GM08714 (cell line): ENCODE measurements at regions not wholly inside any gene's neighbourhood (a gene's known extent, or its start where the extent isn't known, plus 50 kb on each side); places are given as distances from the start of the nearest gene placed in this dataset.
"Not testable (repeated sequence)": the region's sequence is repeated elsewhere in the genome, so short reads cannot be mapped to it uniquely, and the experiment has no call there.

Source experiments
- H3K4me3 ChIP-seq: fragments of 200-500 bp; sonication (Bioruptor generic); 2 replicates; pipeline ENCODE4 v1.5.1; 2014; ENCODE audit warnings: mild to moderate bottlenecking, low read length, inconsistent platforms
- ZNF274 ChIP-seq: IDR thresholded peaks from 2 replicates; pipeline ENCODE4 v1.6.1; 2012; ENCODE audit warnings: mild to moderate bottlenecking, low read depth, low read length

DNA sequence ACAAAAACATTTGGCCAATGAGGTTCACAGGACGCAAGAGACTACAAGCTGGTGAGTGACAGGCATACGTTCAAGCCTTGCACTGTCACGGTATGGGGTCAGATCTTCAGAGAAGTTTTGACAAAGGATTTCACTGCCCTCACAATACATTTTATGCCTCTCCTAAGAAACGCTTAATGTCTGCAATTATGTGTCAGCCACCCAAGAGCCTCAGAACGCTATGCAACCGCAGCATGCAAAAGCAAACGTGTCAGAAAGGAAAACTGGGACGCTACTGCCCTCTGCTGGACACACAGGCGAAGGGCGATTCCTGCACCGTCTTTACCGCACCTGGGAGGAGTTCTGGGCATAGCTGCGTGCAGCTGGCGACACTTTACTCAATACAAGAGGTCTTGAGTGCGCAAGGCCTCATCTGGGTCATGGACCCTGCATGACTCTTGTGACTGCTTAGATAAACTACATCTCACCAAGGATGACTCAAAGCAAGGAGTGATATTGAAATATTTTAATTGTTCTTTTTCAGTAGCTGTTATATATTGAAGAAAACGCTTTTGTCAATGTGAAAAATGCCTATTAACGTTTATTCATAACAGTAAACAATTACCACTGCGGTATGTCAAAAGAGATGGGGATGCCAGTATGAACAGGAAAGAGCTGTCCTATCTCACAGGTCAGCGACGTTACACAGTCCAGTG lies 147.6 kb upstream of the FRG1 start:
- no peak for TF ChIP-seq ZNF274
- no peak overlapping the region for H3K4me3 ChIP-seq

DNA sequence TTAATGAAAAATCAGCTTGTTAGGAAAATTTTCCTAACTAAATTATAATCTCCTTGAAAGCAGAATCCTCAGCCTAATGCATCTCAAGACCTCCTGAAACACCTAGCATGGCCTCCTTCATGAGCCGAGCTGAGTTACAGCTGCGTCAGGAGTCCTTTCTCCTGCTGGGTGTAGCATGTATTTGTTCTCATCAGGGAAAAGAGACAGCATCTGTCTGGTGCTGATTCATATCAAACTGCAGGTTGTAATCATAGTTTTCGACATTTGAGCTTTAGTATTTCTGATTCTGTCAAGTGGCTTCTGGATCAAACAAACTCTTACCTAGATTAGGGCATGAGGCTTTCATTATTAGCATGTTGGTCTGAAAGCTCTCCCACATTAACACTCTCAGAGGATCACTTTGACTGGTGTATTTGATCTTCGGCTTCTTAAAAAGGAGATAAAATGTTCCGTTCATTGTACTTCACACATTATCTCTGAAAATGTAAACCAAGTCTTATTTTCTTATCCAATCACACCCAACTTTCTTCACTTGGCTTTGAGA lies 140.1 kb upstream of the FRG1 start:
- H3K4me3 ChIP-seq = no peak overlapping the region
- no peak for TF ChIP-seq ZNF274

DNA sequence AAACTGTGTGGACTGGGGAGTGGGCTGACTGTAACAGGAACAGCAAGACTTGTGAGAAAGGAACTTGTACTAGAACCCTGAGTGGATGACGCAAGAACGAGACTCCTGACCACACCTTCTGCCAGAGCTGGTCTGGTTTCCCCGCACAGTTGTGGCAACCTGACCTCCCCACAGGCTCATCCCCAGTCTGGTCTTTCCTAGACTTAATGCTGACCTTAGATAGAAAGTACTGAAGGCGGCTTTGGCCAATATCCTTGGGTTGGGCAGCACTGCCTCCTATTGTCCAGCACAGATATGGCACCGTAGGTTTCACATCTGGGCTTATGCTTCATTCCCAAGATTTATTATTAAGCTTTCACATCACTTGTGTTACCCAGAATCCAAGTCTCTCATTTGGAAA lies 137.8 kb upstream of the FRG1 start:
- no peak overlapping the region for H3K4me3 ChIP-seq
- no peak for TF ChIP-seq ZNF274

DNA sequence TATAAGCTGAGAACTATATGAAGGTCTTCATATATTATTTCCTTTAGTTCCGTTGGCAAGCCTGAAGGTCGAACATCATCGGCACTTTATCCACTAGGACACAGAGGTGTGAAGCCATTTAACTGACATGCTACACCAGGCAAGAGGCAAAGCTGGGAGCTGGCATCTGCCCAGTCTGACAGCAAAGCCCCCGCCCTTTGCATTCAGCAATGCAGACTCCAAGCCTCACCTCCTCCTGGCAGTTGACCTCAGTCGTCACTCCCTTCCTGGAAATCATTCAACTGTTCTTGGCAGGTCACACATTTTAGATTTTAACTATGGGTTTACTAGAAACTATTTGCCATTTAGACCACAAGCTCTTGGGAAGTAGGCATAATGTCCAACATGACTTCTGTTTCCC lies 135.8 kb upstream of the FRG1 start:
- H3K4me3 ChIP-seq = no peak overlapping the region
- TF ChIP-seq ZNF274 = no peak

DNA sequence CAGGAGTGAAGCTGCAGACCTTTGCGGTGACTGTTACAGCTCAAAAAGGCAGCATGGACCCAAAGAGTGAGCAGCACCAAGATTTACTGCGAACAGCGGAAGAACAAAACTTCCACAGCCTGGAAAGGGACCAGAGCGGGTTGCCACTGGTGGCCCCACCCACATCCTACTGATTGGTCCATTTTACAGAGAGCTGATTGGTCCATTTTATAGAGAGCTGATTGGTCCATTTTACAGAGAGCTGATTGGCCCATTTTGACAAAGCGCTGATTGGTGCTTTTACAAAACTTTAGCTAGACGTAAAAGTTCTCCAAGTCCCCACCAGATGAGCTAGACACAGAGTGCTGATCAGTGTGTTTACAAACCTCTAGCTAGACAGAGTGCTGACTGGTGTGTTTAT lies 134.2 kb upstream of the FRG1 start:
- no peak for TF ChIP-seq ZNF274
- no peak overlapping the region for H3K4me3 ChIP-seq

DNA sequence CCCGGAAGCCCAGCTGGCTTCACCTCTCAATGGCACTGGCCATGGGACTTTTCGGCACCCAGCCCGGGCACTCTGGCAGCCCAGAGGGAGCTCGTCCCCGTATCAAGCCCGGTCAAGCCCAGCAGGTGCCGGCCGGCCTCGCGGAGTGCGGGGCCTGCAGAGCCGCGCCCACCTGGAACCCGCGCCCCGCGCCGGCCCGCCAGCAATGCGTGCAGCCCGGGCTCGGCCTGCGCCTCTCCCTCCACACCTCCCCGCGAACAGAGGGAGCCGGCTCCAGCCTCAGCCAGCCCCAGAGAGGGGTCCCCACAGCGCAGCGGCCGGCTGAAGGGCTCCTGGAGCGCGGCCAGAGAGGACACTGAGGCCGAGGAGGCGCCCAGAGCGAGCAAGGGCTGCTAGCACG lies 133.6 kb upstream of the FRG1 start:
- TF ChIP-seq ZNF274 = no peak
- no peak overlapping the region for H3K4me3 ChIP-seq

DNA sequence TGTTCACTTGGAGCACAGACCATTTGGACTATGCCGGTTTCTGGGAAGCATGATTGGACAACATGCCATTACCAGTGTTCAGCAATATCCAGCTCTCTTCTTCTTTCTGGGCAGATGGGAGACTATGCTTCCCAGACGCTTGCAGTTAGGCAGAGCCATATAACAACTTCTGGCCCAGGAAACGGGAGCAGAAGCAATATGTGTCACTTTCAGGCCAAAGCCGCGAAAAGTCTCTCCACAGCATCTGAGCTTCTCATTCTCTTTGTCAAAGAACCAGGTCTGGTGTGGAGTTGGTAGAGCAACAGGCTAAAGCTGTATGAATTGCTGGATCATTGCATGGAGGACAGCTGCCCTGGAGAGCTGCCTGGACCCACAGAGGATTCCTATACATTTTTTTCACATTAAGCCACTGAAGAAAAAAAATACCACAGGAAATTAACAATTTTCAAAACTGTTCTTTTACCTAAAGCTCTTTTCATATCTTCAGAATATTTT lies 131.4 kb upstream of the FRG1 start:
- no peak for TF ChIP-seq ZNF274
- H3K4me3 ChIP-seq = no peak overlapping the region

DNA sequence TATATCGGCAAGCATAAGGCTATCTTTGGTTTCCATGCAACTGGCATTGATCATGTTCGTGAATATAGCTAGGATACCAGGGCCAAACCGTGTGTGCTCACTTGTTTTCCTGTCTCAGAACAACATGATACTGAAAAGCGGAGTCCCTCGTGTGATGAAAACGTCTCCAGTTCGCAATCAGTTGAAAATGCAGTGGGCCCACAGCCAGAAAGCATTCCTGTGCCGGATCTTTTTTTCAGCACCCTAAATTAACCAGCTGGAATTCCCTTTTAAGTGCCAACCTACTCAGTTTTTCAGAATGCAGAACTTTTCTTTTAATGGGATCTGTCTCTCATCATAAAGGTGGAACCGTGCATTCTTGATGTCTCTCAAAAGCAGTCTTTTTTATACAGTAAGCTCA lies 130.8 kb upstream of the FRG1 start:
- H3K4me3 ChIP-seq = no peak overlapping the region; the same call in 1 of the 2 replicates
- TF ChIP-seq ZNF274 = no peak

DNA sequence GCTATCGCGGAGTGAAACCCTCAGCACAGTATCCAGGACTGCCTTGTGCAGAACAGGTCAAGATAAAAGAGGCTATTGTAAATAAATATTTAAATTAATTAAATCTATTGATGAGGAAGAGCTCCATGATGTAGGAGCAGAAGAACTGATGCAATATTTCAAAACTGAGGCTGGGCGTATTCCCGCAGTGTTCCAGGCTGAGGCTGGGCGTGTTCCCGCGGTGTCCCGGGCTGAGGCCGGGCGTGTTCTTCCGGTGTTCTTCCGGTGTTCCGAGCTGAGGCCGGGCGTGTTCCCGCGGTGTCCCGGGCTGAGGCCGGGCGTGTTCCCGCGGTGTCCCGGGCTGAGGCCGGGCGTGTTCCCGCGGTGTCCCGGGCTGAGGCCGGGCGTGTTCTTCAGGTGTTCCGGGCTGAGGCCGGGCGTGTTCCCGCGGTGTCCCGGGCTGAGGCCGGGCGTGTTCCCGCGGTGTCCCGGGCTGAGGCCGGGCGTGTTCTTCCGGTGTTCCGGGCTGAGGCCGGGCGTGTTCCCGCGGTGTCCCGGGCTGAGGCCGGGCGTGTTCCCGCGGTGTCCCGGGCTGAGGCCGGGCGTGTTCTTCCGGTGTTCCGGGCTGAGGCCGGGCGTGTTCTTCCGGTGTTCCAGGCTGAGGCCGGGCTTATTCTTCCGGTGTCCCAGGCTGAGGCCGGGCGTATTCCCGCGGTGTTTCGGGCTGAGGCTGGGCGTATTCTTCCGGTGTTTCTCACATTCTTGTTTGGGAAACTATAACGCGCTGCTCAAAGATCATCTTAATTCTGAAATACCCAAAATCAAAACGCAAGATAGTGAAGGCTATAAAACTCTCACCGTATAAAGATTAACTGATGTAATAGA lies 130.1 kb upstream of the FRG1 start:
- H3K4me3 ChIP-seq = not testable (repeated sequence)

DNA sequence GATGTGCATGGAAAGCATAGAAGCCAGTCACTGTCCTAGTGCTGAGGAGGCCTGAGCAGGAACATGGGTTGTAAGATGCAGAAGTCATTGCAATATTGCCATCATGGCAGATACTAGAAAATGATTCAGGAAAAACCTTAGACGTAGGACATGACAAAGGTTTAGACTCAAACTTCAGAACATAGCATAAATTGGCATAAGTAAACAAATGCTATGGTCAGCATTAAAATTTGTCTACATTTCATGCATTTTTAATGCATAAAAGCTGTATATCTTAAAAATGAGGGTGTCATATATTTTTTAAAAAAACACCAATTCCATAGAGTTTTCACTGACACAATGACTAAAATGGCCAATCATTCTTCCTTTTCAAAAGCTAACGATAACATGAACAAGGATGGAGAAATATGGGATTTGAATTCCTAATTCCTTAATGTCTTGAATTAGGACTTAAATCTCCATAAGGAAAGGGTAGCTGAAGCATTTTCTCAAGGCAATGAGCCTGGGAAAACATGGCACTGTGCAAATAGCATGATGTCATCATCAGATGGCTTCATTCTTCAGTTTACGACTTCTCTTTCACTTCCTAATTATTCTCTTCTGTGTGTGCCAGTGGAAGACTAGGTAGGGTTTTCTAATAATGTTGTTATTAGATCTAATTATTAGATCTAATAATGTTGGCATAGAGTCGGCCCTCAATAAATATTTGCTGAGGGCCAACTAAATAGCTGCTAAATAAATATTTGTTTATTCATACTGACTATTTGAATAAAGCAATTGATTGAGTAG lies 125.1 kb upstream of the FRG1 start:
- TF ChIP-seq ZNF274 = no peak
- H3K4me3 ChIP-seq = no peak overlapping the region

DNA sequence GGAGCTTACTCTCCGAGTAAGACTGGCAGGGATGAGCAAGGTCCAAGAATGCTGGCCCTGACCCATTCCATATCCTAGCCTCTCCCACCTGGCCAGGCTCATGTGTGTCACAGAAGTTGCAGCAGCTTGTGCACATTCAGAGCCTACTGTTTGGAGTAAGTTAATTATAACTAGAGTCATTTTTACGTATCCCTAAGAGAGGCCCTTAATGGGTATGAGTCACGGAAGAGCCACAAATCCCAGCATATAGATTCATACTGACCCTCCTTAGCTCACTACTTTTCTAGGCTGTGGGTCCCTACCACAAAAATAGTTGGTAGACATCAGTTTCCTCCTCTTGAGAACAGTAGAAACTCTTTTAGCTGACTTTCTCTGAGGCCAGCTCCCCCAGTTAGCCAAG lies 118.3 kb upstream of the FRG1 start:
- H3K4me3 ChIP-seq = no peak overlapping the region
- TF ChIP-seq ZNF274 = no peak

DNA sequence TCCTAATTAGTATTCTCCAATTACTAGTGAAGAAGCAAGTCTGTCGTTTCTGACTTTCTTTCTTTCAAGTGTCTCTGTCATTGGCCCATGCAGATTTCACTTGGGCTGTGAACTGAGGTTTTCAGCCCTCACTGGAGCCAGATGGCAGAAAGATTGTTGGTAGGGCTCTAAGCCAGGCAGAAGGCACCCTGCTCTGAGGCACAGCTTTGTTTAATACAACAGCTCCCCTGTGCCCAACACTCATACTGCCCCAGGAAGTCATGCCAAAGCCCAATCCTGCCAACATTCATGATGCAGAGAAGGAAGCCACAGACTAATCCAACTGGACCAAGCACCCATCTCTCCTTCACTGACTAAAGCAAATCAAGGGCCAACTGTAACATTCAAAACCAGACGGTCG lies 117.1 kb upstream of the FRG1 start:
- no peak for TF ChIP-seq ZNF274
- no peak overlapping the region for H3K4me3 ChIP-seq

DNA sequence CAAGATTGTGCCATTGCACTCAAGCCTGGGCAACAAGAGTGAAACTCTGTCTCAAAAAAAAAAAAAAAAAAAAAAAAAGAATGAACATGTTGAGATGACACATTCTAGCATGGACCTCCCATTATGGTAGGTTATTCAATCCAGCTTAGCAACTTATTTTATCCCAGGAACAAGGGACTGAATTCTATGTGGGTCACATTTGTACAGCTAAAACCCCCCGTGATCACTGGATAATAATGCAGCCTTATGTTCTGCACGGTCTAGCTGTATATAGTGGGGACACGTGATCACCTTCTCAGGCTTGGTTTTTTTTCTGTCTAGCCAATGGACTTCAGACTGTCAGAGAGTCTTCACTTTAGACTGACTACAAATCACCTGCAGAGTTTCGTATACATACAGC lies 115.2 kb upstream of the FRG1 start:
- H3K4me3 ChIP-seq = no peak overlapping the region
- no peak for TF ChIP-seq ZNF274

DNA sequence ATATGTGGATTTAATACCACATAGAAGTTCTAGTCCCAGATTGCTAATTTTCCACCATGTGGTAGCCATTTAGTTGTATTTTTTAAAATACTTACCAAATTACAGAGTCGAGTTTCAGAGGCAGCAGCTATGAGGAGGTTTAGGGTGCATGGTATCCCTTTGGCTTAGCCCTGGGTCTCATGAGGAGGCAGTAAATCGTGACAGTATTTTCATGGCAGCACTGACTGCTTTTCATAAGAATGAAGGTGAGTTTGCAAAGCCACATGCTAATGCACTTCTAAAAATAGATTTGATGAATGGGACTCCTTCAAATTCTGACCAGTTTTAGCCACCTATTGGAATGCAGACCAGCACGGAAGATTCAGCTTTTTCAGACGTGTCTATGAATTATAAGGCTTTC lies 114.0 kb upstream of the FRG1 start:
- no peak overlapping the region for H3K4me3 ChIP-seq
- TF ChIP-seq ZNF274 = no peak
